Activated T-cell treated with anti-CD3 and anti-CD28 coated beads, Interleukin-2, amount 50 U/mL, for 72 hours (primary cell): ENCODE measurements at regions not wholly inside any gene's neighbourhood (a gene's known extent, or its start where the extent isn't known, plus 50 kb on each side); places are given as distances from the start of the nearest gene placed in this dataset.

Experiments used
- ATAC-seq, 2 donors: fragments of 150-1000 bp; cut with Tn5 transposase; replicated peaks in 1 of 2; 2 replicates each; pipeline ENCODE4 v1.10.0; 2021; ENCODE audit warnings: moderate library complexity in 2 of 2, mild to moderate bottlenecking in 1 of 2
- DNase-seq, 2 donors: peaks; one replicate each; pipeline ENCODE4 v3.0.0; 2021 to 2022; ENCODE audit warnings: mixed read lengths in 1 of 2
- H3K27ac Mint-ChIP-seq: one replicate; pipeline ENCODE4 v1.8.0; 2022; ENCODE audit warnings: mild to moderate bottlenecking, moderate library complexity, mixed read lengths
- H3K27me3 Mint-ChIP-seq: one replicate; pipeline ENCODE4 v1.8.0; 2022; ENCODE audit warnings: low read depth, mixed read lengths
- H3K36me3 Mint-ChIP-seq, 2 donors: one replicate each; pipeline ENCODE4 v1.8.0; 2022; ENCODE audit warnings: mixed read lengths in 2 of 2, mild to moderate bottlenecking in 1 of 2; ENCODE audit not compliant: insufficient read depth in 2 of 2
- H3K4me1 Mint-ChIP-seq: one replicate; pipeline ENCODE4 v1.8.0; 2022; ENCODE audit warnings: low read depth, mixed read lengths
- H3K4me3 Mint-ChIP-seq, 2 donors: one replicate each; pipeline ENCODE4 v1.8.0; 2022; ENCODE audit warnings: mild to moderate bottlenecking in 2 of 2, mixed read lengths in 2 of 2, moderate library complexity in 2 of 2
- H3K9me3 Mint-ChIP-seq, 2 donors: one replicate each; pipeline ENCODE4 v1.8.0; 2022; ENCODE audit warnings: mixed read lengths in 2 of 2

GRCh38 chr12:18146363-18146762 is 56.4 kb upstream of the RERGL start:
- Mint-ChIP-seq H3K27me3 (no peaks in the 10 kb centered on the region), H3K36me3 (no peaks in the 10 kb centered on the region), H3K4me1 (no peaks in the 10 kb centered on the region), H3K27ac (no peak overlapping the region), H3K9me3 (no peaks in the 10 kb centered on the region), H3K4me3 (no peak overlapping the region)
- ATAC-seq (no peak), DNase-seq (no peak)

DNA sequence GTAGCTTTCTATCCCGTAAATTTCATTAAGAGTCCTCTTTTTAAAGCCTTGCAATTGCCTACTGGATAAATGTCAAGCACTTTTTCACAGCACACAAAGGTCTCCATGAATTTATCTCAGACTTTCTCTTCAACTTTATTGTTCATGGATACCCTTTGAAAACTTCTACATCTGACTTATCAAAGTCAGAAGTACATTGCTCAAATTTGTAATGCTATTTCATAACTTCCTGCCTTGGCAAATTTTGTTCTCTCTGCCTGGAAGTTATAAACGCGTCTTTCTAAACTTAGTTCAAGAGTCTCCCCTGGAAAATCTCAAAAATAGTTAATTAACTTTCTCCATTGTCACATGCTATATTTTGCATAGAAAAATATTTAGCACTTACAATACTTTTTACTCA is 55.9 kb upstream of the RERGL start:
- H3K4me3 Mint-ChIP-seq, result no peak overlapping the region
- DNase-seq, result no peak

DNA sequence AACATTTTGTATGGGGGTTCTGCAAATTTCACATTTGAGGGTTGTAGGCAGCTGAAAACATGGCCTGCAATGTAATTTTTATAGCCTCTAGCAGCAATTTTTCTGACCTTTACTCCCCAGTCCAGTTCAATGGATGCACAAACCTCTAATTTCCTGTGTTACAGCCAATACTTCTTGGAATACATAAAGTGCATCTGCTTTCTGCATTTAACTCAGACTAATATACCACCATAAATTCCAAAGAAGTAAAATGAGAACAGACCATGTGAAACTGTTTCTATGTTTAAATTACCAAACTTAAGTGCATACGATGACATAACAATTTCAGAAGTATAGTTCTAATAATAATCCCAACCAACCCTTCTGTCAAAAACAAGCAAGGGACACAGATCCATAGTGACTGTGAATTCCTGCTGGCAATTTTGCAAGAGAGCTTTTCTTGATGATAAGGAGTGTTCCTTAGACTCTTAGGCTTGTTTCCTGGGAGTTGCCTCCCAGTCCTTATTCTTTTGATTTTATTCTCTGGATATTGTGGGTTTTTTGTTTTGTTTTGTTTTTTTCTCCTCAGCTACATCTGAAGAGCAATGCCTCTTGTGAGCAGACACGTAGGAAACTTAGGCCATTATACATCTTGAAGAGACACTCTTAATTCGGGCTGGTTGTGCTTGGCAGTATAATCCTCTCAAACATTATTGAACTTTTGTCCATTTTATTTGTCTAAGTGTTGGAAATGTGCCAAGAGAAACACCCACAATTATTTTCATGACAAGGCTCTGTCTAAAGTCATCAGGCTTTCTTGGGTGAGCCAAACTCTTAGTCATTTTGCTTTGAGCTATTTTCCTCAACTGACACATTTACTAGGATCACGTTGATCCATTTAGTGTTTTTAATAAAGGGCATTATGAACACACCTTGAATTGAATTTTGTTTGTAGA is 51.3 kb upstream of the RERGL start:
- H3K9me3 Mint-ChIP-seq, result no peaks in the 10 kb centered on the region
- H3K27ac Mint-ChIP-seq, result no peak overlapping the region

More for the DNA sequence above, 55.9 kb upstream of the RERGL start:
- H3K27me3 Mint-ChIP-seq, result no peaks in the 10 kb centered on the region
- no peaks in the 10 kb centered on the region for H3K4me1 Mint-ChIP-seq
- no peak overlapping the region for H3K27ac Mint-ChIP-seq
- no peaks in the 10 kb centered on the region for H3K36me3 Mint-ChIP-seq
- ATAC-seq, result no peak
- no peaks in the 10 kb centered on the region for H3K9me3 Mint-ChIP-seq

DNA sequence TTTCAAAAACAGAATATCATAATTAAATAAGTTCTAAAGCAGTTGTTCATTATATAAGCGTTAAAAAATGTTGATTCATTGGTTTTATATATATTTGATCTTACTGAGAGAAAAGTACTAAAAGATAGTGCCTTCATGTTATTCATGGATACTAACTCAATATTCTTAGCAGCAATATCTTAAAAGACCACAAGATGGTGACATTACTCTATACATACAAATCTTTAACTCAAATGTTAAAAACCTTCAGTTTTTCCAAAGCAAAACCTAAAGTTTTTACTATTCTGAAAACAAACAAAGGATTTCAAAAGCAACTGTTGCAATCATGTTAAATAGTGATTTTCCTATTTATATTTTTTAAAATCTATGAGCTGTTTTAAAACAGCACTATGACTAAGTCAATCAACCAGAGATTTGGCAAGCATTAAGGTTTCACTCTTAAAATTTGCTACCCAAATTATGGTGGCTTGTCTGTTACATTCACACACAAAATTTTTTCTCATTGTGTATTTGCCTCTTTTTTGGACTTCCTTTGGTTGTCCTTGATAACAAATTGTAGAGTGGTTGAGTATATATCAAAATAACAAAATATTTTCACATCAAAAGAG is 50.1 kb upstream of the RERGL start:
- Mint-ChIP-seq H3K27me3 (no peaks in the 10 kb centered on the region), H3K9me3 (no peaks in the 10 kb centered on the region), H3K36me3 (no peaks in the 10 kb centered on the region), H3K27ac (no peak overlapping the region), H3K4me3 (no peak overlapping the region), H3K4me1 (no peaks in the 10 kb centered on the region)
- ATAC-seq (no peak), DNase-seq (no peak)

More for the DNA sequence above, 51.3 kb upstream of the RERGL start:
- H3K36me3 Mint-ChIP-seq, result no peaks in the 10 kb centered on the region
- DNase-seq (no peak), ATAC-seq (no peak)
- no peak overlapping the region for H3K4me3 Mint-ChIP-seq
- H3K4me1 Mint-ChIP-seq, result no peaks in the 10 kb centered on the region
- H3K27me3 Mint-ChIP-seq, result no peaks in the 10 kb centered on the region
